ENCODE measurements at regions not wholly inside any gene's neighbourhood (a gene's known extent, or its start where the extent isn't known, plus 50 kb on each side); places are given as distances from the start of the nearest gene placed in this dataset.
A peak's percentile ranks its signal among the peaks of the same experiment; 100 is the strongest.

DNA sequence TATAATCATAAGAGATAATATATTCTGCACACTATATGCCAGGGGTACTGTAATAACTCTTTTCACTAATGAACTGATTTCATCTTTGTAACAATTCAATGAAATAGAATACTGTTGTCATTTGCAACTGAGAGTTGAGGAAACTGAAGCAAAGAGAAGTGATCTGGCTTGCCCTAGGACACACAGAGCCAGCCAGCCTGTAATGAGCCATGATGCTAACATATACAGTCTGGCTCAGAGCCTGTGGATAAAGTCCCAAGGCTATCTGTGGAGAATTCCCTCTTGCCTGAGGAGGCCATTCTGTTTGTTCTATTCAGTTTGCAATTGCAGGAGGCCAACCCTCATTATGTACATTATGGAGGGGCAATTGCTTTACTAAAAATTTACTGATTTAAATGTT lies 241.3 kb downstream of the CXCL12 start:
- no peak overlapping the region for H3K9ac ChIP-seq (ENCODE audit: low read depth, low read length, poor library complexity)
- no peak overlapping the region for H3K14ac ChIP-seq (ENCODE audit: low read length)
- no peak overlapping the region for H3K27ac ChIP-seq (replicated peaks; ENCODE audit: low read length)
- no peak overlapping the region for H4K91ac ChIP-seq (ENCODE audit: low read depth, low read length, poor library complexity)
- no peak overlapping the region for H2BK5ac ChIP-seq (ENCODE audit: low read length)
- no peaks in the 10 kb centered on the region for H3K27me3 ChIP-seq (ENCODE audit: control insufficient read depth in 3 of 3, insufficient read depth in 3 of 3, low read depth in 1 of 3, low read length in 3 of 3)
- H2BK15ac ChIP-seq (ENCODE audit: low read length) = no peak overlapping the region
- H3K9me3 ChIP-seq (replicated peaks in 1 of 2; ENCODE audit: control insufficient read depth in 2 of 2, insufficient read depth in 1 of 2, low read depth in 1 of 2, low read length in 2 of 2) = no peaks in the 10 kb centered on the region
- H2AFZ ChIP-seq (ENCODE audit: low read length) = no peak overlapping the region
- H4K8ac ChIP-seq (ENCODE audit: low read depth, low read length) = no peak overlapping the region
- H3K79me1 ChIP-seq (ENCODE audit: low read depth, low read length) = no peaks in the 10 kb centered on the region
- no peak overlapping the region for H2BK12ac ChIP-seq (ENCODE audit: low read length)
- H3K4me3 ChIP-seq (ENCODE audit: low read length in 2 of 2) = no peak overlapping the region
- no peak overlapping the region for H3K4ac ChIP-seq (ENCODE audit: low read length)
- no peaks in the 10 kb centered on the region for H3K4me1 ChIP-seq (ENCODE audit: control insufficient read depth in 2 of 2, insufficient read depth in 1 of 2, low read depth in 1 of 2, low read length in 2 of 2)
- no peaks in the 10 kb centered on the region for H3K36me3 ChIP-seq (replicated peaks in 1 of 2; ENCODE audit: control insufficient read depth in 2 of 2, insufficient read depth in 2 of 2, low read length in 2 of 2)
- H3K4me2 ChIP-seq (ENCODE audit: insufficient read depth, low read length, poor library complexity, severe bottlenecking) = no peak overlapping the region
- H2BK120ac ChIP-seq (ENCODE audit: low read depth, low read length) = no peak overlapping the region
- no peak overlapping the region for H3K23ac ChIP-seq (ENCODE audit: low read depth, low read length, poor library complexity)
- H2AK5ac ChIP-seq (ENCODE audit: low read depth, low read length) = no peak overlapping the region
- no peak overlapping the region for H3K18ac ChIP-seq (ENCODE audit: low read length)
- DNase-seq (ENCODE audit: low spot score) = no peak

GRCh38 chr10:44132361-44133289 lies 252.3 kb downstream of the CXCL12 start:
- no peak for DNase-seq (ENCODE audit: low spot score)
- H2BK5ac ChIP-seq (ENCODE audit: low read length) = no peak overlapping the region
- no CpG with 5 or more reads among the region's 11 CpGs for WGBS, 2 donors (ENCODE audit: extremely low coverage in 2 of 2, insufficient read length in 2 of 2, insufficient replicate concordance in 1 of 2)

DNA sequence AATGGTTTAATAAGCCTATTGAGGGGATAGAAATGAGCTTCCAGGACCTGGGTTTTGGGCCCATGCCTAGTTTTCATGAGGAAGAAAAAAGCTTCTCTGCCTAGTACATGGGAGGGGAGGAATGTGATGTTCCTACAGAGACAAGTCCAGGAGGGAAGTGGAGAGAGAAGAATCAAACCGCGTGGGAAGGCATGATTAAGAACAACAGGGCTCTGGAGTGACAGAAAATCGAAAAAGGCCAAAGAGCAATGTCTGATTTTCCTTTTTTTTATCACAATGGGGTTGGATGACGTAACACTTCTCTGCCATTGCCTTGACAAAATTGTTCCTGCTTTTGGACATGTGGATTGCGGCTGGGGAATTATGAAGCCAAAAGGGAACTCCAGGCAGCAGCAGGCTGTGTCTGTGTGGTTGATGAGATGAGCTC lies 258.6 kb downstream of the CXCL12 start:
- Histone ChIP-seq H3K79me1 (ENCODE audit: low read depth, low read length) (no peaks in the 10 kb centered on the region), H3K4ac (ENCODE audit: low read length) (no peak overlapping the region), H2BK5ac (ENCODE audit: low read length) (no peak overlapping the region), H3K4me3 (ENCODE audit: low read length in 2 of 2) (no peak overlapping the region), H4K91ac (ENCODE audit: low read depth, low read length, poor library complexity) (no peak overlapping the region), H2BK15ac (ENCODE audit: low read length) (no peak overlapping the region), H3K23ac (ENCODE audit: low read depth, low read length, poor library complexity) (no peak overlapping the region), H3K9ac (ENCODE audit: low read depth, low read length, poor library complexity) (no peak overlapping the region), H2AFZ (ENCODE audit: low read length) (no peak overlapping the region), H3K27ac (replicated peaks; ENCODE audit: low read length) (no peak overlapping the region), H3K18ac (ENCODE audit: low read length) (no peak overlapping the region), H3K9me3 (replicated peaks in 1 of 2; ENCODE audit: control insufficient read depth in 2 of 2, insufficient read depth in 1 of 2, low read depth in 1 of 2, low read length in 2 of 2) (no peaks in the 10 kb centered on the region), H4K8ac (ENCODE audit: low read depth, low read length) (no peak overlapping the region), H3K27me3 (ENCODE audit: control insufficient read depth in 3 of 3, insufficient read depth in 3 of 3, low read depth in 1 of 3, low read length in 3 of 3) (no peaks in the 10 kb centered on the region), H3K4me2 (ENCODE audit: insufficient read depth, low read length, poor library complexity, severe bottlenecking) (no peak overlapping the region), H3K14ac (ENCODE audit: low read length) (no peak overlapping the region), H2AK5ac (ENCODE audit: low read depth, low read length) (no peak overlapping the region), H2BK120ac (ENCODE audit: low read depth, low read length) (no peak overlapping the region), H3K36me3 (replicated peaks in 1 of 2; ENCODE audit: control insufficient read depth in 2 of 2, insufficient read depth in 2 of 2, low read length in 2 of 2) (no peaks in the 10 kb centered on the region), H3K4me1 (ENCODE audit: control insufficient read depth in 2 of 2, insufficient read depth in 1 of 2, low read depth in 1 of 2, low read length in 2 of 2) (no peaks in the 10 kb centered on the region), H2BK12ac (ENCODE audit: low read length) (no peak overlapping the region)
- no peak for DNase-seq (ENCODE audit: low spot score)
- WGBS, 2 donors (ENCODE audit: extremely low coverage in 2 of 2, insufficient read length in 2 of 2, insufficient replicate concordance in 1 of 2) = no CpG with 5 or more reads among the region's 5 CpGs

More at GRCh38 chr10:44132361-44133289, 252.3 kb downstream of the CXCL12 start:
- Histone ChIP-seq H3K9me3 (replicated peaks in 1 of 2; ENCODE audit: control insufficient read depth in 2 of 2, insufficient read depth in 1 of 2, low read depth in 1 of 2, low read length in 2 of 2) (peaks cover 0 to 1% of the 10 kb centered on the region in 2 donors), H3K4me1 (ENCODE audit: control insufficient read depth in 2 of 2, insufficient read depth in 1 of 2, low read depth in 1 of 2, low read length in 2 of 2) (no peaks in the 10 kb centered on the region), H3K18ac (ENCODE audit: low read length) (peak overlapping the region; percentile 77), H3K27me3 (ENCODE audit: control insufficient read depth in 3 of 3, insufficient read depth in 3 of 3, low read depth in 1 of 3, low read length in 3 of 3) (no peaks in the 10 kb centered on the region), H3K14ac (ENCODE audit: low read length) (no peak overlapping the region), H2BK15ac (ENCODE audit: low read length) (no peak overlapping the region), H3K36me3 (replicated peaks in 1 of 2; ENCODE audit: control insufficient read depth in 2 of 2, insufficient read depth in 2 of 2, low read length in 2 of 2) (no peaks in the 10 kb centered on the region), H3K9ac (ENCODE audit: low read depth, low read length, poor library complexity) (no peak overlapping the region), H4K8ac (ENCODE audit: low read depth, low read length) (no peak overlapping the region), H3K4me3 (ENCODE audit: low read length in 2 of 2) (no peak overlapping the region), H4K91ac (ENCODE audit: low read depth, low read length, poor library complexity) (no peak overlapping the region), H2AK5ac (ENCODE audit: low read depth, low read length) (no peak overlapping the region), H2BK12ac (ENCODE audit: low read length) (no peak overlapping the region), H3K4me2 (ENCODE audit: insufficient read depth, low read length, poor library complexity, severe bottlenecking) (no peak overlapping the region), H3K79me1 (ENCODE audit: low read depth, low read length) (no peaks in the 10 kb centered on the region), H3K4ac (ENCODE audit: low read length) (no peak overlapping the region), H3K23ac (ENCODE audit: low read depth, low read length, poor library complexity) (no peak overlapping the region), H2BK120ac (ENCODE audit: low read depth, low read length) (no peak overlapping the region), H2AFZ (ENCODE audit: low read length) (no peak overlapping the region), H3K27ac (replicated peaks; ENCODE audit: low read length) (no peak overlapping the region)

DNA sequence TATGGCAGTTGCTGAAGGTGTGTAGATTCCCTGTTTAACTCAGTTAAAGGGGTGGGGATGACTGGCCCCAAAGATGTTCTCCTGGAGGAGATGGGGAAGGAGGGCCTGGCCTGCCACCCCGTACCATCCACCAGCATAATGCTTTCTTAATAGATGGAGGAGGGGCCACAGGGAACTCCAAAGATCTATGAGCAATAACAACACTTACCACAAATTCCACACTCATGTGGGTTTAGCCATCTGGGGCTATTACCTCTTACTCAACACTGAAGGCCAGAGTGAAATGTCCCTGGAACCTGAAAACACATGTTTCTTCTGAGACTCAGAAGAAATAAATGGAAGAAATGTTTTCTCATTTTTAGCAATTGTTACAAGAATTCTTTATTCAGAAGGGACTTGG lies 259.0 kb downstream of the CXCL12 start:
- Histone ChIP-seq H2AFZ (ENCODE audit: low read length) (no peak overlapping the region), H3K27ac (replicated peaks; ENCODE audit: low read length) (no peak overlapping the region), H2BK15ac (ENCODE audit: low read length) (no peak overlapping the region), H3K14ac (ENCODE audit: low read length) (no peak overlapping the region), H3K4me3 (ENCODE audit: low read length in 2 of 2) (no peak overlapping the region), H2AK5ac (ENCODE audit: low read depth, low read length) (no peak overlapping the region), H3K36me3 (replicated peaks in 1 of 2; ENCODE audit: control insufficient read depth in 2 of 2, insufficient read depth in 2 of 2, low read length in 2 of 2) (no peaks in the 10 kb centered on the region), H3K18ac (ENCODE audit: low read length) (no peak overlapping the region), H4K91ac (ENCODE audit: low read depth, low read length, poor library complexity) (no peak overlapping the region), H4K8ac (ENCODE audit: low read depth, low read length) (no peak overlapping the region), H2BK120ac (ENCODE audit: low read depth, low read length) (no peak overlapping the region), H3K9me3 (replicated peaks in 1 of 2; ENCODE audit: control insufficient read depth in 2 of 2, insufficient read depth in 1 of 2, low read depth in 1 of 2, low read length in 2 of 2) (no peaks in the 10 kb centered on the region), H3K4ac (ENCODE audit: low read length) (no peak overlapping the region), H3K4me2 (ENCODE audit: insufficient read depth, low read length, poor library complexity, severe bottlenecking) (no peak overlapping the region), H2BK12ac (ENCODE audit: low read length) (no peak overlapping the region), H3K4me1 (ENCODE audit: control insufficient read depth in 2 of 2, insufficient read depth in 1 of 2, low read depth in 1 of 2, low read length in 2 of 2) (no peaks in the 10 kb centered on the region), H3K79me1 (ENCODE audit: low read depth, low read length) (no peaks in the 10 kb centered on the region), H2BK5ac (ENCODE audit: low read length) (no peak overlapping the region), H3K27me3 (ENCODE audit: control insufficient read depth in 3 of 3, insufficient read depth in 3 of 3, low read depth in 1 of 3, low read length in 3 of 3) (no peaks in the 10 kb centered on the region), H3K23ac (ENCODE audit: low read depth, low read length, poor library complexity) (no peak overlapping the region), H3K9ac (ENCODE audit: low read depth, low read length, poor library complexity) (no peak overlapping the region)
- DNase-seq (ENCODE audit: low spot score) = no peak
- WGBS, 2 donors (ENCODE audit: extremely low coverage in 2 of 2, insufficient read length in 2 of 2, insufficient replicate concordance in 1 of 2) = no CpG with 5 or more reads among the region's 1 CpG
